ENCODE measurements at regions not wholly inside any gene's neighbourhood (a gene's known extent, or its start where the extent isn't known, plus 50 kb on each side); places are given as distances from the start of the nearest gene placed in this dataset.

DNA sequence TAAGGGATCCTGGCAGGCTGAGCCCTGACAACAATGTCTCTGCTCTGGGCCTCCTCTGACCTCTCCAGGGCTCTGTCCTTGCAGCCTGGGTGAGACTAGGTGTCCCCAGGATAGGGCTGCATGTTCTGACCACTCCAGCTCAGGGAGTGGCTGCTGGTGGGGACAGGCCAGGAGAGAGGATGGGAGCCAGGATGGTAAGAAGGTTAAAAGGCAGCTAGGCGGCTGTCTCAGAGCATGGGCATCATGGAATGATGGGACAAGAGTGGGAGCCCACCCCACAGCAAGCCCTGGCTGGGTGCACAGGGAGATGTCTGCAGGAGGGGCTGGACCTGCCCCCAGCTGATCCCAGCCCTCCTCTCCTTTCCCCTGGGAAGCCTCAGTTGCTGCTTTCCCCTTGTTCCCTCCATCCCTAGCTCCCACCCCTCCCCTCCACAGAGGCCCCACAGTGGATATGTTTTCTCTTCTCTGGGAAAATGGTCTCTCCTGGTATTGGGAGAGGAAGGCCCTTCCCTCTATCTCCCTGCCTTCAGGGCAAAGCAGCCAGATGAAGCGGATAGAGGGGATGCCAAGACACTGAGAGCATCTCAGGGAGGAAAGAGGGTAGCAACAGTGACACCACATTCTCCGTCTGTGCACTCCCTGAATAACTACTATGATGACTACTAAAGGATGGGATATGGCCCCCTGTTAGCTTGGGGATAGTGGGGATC is 334.3 kb downstream of the DYSF start:
- DNase-seq, result no peak

DNA sequence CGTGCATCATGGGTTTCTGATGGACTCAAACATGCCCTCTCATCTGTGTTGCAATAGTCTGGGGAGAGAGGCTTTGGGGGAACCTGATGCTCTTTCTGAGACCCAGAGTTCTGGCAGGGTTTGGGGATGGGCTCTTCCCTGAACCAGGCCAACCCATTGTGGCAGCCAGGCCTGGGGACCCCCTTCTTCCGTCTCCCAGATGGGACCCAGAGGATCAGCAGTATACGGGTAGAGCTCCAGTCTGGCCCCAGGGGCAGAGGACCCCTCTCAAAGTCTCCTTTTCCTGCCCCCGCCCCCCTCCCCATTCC is 333.7 kb downstream of the DYSF start:
- no peak for DNase-seq

- DNase-seq, result no peak
These were observed 333.1 kb downstream of the DYSF start for GRCh38 chr2:71786291-71787107.

- DNase-seq, result no peak
These were observed 332.2 kb downstream of the DYSF start for GRCh38 chr2:71785516-71785981.

DNA sequence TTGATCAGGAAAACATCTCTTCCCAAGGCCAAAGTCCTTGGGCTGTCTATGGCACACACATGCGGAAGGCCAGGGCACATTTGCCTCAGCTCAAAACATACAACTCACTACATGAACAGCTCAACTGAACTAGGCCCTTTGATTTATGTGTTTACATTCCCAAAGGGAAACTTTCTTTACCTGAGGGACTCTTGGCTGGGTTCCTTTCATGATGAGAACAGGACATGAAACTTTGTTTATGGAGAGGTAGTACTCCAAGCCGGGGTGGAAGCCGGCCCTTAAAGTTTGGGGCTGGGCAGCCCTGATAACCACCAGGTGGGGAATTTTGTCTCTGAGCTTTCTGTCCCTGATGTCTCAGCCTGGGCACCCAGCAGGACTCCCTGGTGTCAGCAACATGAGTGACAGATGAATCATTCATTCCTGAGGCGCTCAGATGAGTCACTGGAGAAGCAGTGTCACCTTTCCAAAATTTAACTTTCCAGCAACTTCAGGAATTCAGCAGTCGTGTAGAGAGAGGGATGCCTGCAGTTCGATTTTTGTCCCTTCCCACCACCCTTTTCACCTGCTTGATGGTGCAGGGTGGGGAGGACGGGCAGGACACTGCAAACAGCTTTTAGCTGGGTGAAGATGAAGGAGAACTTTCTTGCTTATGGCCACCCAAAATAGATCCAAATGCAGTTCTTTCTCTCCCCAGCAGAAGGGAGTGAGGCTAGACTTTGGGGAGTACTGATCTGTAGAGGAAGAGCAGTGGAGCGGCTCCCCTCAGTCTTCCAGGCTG is 331.6 kb downstream of the DYSF start:
- no peak for DNase-seq

DNA sequence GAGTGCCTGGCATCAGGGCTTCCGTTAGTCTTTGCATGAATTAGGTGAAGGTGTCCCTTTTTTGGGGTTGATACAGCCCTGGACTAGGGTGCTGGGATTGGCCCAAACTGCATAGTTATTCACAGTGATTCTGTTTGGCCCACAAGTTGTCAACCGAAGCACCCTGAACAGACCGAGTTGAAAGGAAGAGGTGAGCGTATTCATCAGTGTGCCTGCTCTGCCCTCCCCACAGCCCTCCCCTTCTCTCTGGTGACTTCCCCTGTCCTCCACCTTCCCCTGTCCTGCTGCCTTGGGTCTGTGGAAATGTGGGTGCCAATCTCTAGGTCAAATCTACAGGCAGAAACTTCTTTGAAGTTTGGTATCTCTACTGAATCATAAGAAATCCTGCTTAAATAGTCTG is 330.5 kb downstream of the DYSF start:
- DNase-seq, result no peak

DNA sequence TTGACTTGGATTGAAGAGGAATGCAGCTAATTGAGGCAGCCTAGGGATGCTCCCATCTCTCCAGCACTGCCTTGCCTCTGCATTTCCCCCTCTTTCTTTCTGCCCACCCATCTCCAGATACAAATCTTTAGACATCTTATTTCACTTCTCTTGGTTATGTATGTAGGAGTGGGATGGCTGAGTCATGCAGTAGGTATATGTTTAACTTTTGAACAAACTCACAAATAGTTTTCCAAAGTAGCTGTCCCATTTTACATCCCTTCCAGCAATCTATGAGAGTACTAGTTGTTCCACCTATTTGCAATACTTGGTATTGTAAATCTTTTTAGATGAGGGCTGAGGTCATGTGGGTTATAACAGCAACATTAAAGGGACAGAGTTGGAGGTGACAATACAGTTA is 329.9 kb downstream of the DYSF start:
- DNase-seq, result no peak

- DNase-seq, result no peak
These were observed 329.0 kb downstream of the DYSF start for GRCh38 chr2:71782323-71782722.

- no peak for DNase-seq
These were observed 328.4 kb downstream of the DYSF start for GRCh38 chr2:71781695-71782228.

DNA sequence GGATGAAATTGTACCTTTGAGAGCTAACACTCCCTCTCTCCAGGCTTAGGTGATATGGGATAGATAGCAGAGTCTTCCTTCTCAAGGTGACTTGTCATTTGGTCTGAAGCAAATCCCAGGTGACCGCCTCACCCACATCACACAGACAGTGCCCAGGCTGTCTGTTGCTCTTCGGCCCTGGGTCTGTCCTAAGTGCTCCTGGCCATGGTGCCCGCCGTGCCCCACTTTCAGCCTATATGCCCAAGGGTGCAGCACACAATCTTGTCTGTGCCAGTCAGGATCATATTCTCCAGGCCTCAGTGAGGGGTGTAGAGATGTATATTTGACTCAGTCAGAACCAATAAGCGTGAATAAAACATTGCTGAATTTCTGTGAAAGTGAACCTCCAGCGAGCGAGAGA is 326.8 kb downstream of the DYSF start:
- DNase-seq, result no peak

DNA sequence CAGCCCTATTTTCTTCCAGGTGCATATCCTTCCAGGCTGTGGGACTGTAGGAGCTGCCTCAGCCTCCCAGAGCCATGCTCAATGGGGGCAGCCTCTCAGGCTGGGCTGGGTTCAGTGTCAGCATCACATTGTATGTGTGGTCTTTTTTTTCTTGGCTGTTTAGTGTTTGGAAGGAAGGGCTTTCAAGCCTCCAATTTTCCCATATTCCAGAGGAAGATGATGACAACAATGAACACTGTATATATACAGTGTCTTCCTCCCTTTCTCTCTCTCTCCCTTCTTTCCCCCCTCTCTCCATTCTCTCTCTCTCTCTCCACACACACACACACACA is 326.4 kb downstream of the DYSF start:
- DNase-seq, result no peak

DNA sequence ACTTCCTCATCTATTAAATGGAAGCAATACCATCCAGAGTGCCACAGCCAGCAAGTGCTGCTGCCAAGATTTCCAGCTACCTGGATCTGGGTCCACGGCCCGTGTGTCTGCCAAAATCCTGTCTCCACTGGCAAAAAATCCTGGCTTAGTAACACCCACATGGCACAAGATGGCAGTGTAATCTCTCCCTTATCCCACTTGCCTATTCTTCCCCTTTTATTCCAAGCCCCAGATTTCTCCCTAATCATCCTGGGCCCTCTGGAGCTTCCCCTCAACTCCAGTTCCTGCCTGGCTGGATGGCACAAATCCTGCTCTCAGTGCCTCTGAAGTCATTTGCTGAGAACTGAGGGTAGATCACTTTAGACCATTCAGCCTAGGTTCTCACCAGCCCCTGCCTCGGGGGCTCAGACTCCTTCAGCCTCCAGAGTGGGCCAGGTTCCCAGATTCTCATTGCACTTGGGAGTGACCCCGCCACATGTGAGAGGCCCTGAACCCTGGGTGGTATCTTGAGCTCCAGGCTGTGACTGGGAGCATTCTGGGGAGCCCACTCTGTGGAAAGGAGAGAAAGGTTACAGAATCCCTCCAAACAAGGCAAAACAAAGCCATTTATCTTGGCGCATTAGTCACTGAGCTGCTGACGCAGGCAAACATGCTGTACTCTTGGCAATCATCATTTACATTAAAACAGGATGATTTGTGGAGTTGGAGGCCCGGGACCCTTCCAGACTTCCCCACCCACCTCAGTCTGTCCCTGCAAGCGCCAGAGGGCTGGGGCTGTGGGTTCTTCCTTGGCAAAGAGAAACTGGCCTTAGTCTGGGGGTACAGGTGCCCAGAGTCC is 325.8 kb downstream of the DYSF start:
- DNase-seq, result no peak

DNA sequence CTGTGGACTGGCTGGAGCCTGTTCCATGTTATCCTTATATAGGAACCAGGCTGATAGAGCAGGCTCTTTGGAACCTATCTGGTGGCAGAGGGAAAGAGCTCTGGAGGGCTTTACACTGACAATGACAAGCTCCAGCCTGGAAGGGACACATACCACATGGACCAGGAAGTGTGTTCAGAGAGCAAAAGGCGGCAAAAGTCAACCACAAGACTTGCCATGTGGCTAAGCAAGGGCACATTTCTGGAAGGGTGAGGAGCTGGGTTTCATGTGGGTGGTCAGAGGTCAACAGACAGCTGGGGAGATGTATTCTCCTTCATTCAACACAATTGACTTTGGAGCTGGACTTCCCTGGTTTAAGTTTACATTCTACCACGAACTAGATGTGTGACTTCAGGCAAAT is 325.2 kb downstream of the DYSF start:
- DNase-seq, result no peak

GRCh38 chr2:71777946-71778345 is 324.6 kb downstream of the DYSF start:
- no peak for DNase-seq

DNA sequence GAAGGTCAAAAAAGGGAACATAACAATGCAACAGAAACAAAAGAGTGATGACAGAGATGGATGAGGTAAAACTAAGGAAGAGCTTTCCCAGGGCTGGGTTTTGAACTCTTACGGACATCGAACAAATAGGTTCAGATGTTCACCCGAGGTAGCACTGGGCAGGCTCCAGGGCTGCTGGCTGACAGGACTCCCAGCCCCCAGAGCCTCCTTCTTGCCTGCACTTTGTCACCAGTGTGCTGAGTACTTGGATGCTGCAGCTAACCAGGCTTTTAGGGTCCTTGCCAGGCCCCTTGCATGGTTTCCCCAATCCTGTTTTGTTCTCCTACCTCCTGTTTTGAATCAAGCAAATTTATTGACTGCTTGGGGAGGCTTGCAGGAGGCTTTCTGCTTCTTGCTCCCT is 322.9 kb downstream of the DYSF start:
- DNase-seq, result no peak

DNA sequence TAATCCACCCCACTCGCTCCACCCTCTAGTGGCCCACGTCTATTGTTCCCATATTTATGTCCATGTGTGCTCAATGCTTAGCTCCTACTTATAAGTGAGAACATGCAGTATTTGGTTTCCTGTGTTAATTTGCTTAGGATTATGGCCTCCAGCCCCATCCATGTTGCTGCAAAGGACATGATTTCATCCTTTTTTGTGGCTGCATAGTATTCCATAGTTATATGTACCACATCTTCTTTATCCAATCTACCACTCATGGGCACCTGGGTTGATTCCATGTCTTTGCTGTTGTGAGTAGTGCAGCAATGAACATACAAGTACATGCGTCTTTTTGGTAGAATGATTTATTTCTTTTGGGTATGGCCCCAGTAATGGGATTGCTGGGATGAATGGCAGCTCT is 319.9 kb downstream of the DYSF start:
- DNase-seq, result no peak

DNA sequence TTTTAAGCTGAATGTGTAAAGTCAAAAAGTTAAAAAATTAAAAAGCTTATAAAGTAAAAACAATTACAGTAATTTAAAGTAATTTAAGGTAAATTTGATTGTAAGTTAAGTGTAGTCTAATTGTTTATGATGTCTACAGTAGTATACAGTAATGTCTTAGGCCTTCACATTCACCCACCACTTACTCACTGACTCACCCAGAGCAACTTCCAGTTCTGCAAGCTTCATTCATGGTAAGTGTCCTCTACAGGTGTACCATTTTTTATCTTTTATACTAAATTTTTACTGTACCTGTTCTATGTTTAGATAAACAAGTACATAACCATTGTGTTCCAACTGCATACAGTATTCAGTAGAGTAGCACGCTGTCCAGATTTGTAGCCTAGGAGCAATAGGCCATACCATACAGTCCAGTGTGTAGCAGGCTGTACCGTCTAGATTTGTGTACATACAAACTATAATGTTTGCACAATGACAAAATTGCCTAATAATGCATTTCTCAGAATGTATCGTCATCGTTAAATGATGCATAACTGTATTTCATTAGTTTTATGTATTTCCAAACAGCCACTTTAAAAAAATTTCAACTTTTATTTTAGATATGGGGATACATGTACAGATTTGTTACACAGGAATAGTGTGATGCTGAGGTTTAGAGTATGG is 319.3 kb downstream of the DYSF start:
- no peak for DNase-seq

DNA sequence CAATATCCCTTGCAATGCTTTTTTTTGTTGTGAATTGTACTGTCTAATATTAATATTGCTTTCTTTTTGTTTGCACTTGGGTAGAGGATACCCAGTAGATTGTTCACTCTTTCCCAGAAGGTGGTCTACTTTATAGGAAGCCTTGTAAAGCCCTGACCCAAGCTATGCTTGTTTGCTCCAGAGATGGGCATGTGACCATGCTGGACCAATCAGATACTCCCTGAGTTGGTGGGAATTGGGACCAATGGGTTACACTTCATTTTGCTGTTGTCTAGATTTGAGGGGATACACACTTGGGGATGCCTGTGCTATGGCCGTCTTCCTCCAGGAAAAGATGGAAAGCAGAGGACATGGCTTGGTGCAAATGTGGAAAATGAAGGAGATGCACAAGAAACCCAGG is 314.3 kb downstream of the DYSF start:
- no peak for DNase-seq

GRCh38 chr2:71759060-71759459 is 305.7 kb downstream of the DYSF start:
- DNase-seq, result no peak

DNA sequence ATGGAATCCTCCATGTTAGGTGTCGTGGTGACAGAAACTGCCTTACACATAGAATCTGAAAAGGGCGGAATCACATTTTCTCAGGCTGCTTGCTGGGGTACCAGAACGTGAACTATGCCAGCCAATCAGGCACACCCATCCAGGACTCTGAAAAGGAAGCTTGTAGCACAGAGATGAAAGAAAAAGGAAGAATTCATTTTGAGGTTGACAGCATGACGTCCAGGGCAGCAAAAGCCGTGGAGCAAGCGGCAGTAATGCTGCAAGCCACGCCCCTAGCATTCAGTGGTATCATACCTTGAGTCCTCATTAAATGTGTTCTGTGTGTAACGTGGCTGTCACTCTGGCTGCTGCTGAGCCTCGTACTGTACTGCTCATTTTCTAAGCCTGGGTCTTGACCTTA is 304.0 kb downstream of the DYSF start:
- no peak for DNase-seq

DNA sequence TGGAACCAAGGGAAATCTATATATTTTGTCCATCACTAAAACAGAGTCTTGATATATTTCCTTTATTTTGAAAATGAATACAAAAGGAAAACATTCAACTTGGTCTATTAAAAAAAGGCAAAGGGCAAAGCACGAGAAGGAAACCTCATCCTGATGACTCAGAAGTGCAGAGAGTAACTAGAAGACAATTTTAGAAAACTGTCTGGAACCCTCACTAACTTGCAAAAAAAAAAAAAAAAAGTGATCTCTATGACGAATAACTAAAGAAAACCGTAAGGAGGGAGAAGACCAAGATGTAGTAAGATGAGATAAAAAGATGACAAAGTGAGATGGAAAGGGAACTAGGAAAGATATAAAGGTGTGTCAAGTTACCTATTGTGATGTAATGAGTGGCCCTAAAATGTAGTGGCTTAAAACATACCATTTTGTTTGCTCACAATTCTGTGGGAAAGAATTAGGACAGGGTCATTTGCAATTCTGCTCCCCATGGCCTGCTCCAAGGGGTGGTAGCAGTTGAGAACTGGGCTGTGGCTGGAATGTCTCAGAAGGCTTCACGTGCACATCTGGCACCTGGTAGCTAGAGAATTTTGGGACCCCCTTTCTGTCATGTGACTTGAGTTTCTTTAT is 303.0 kb downstream of the DYSF start:
- no peak for DNase-seq

DNA sequence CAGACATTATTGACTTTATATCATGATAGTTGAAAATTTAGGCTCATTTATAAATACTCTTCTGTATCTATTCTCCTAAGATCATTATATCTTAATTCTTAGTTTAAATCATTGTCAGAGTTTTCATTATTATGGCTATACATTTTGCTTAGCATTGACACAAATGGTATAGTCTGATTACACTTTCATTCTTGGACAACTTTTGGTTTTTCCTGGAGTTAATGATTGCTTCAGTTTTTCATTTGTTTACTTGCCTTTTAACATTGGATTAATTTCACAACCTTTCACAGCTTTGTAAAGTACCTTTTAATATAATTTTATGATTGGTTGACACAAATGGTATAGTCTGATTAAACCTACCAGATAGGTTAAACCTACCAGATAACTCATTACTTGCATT is 298.2 kb downstream of the DYSF start:
- no peak for DNase-seq
